ENCODE measurements at regions not wholly inside any gene's neighbourhood (a gene's known extent, or its start where the extent isn't known, plus 50 kb on each side); places are given as distances from the start of the nearest gene placed in this dataset.

- TF ChIP-seq ZNF512 (CRISPR knock-in tag; IDR thresholded peaks at IDR 0.05) (no peak), ZNF207 (IDR thresholded peaks at IDR 0.05; ENCODE audit: borderline replicate concordance) (no peak), MTA1 (CRISPR knock-in tag; IDR thresholded peaks at IDR 0.05; ENCODE audit: borderline replicate concordance) (no peak), ARID2 (CRISPR knock-in tag; IDR thresholded peaks at IDR 0.05; ENCODE audit: borderline replicate concordance) (no peak), ZSCAN21 (CRISPR knock-in tag; IDR thresholded peaks at IDR 0.05; ENCODE audit: borderline replicate concordance) (no peak), ETV6 (CRISPR knock-in tag; conservative IDR thresholded peaks at IDR 0.05) (no peak), SNAPC4 (CRISPR knock-in tag; IDR thresholded peaks at IDR 0.05) (no peak), KLF12 (CRISPR knock-in tag; IDR thresholded peaks at IDR 0.05; ENCODE audit: borderline replicate concordance) (no peak)
Observed at GRCh38 chr2:193693758-193694157, 1499.0 kb upstream of the TMEFF2 start.
